HepG2 (cell line): ENCODE measurements at regions not wholly inside any gene's neighbourhood (a gene's known extent, or its start where the extent isn't known, plus 50 kb on each side); places are given as distances from the start of the nearest gene placed in this dataset.

Source experiments
- ATAC-seq: fragments of 200-7000 bp; cut with Tn5 transposase; 3 replicates; pipeline ENCODE4 v1.9.1; 2020; ENCODE audit warnings: mild to moderate bottlenecking, moderate library complexity
- BruUV-seq: library from RNA; stranded (reverse); fragments of 400-500 nt; replicated peaks from 2 replicates; lab custom pipeline; 2021; lab: Mats Ljungman, UMichigan
- CTCF ChIA-PET: fragments of 300-600 bp; formaldehyde crosslinking; extraction: SDS; loops from one replicate; lab custom pipeline; 2021; ENCODE audit warnings: low total read pairs, inconsistent platforms, low intra/inter-chr PET ratio; lab: Yijun Ruan, JAX
- POLR2A ChIA-PET: fragments of 350-600 bp; sonication (Branson Sonifier 250); formaldehyde crosslinking; loops from one replicate; lab custom pipeline; 2020; ENCODE audit warnings: antibody characterized with exemption, inconsistent platforms; lab: Yijun Ruan, JAX
- DNase-seq: peaks from one replicate; pipeline ENCODE4 v3.0.0-alpha.2; 2015; ENCODE audit warnings: low spot score
- FAIRE-seq: peaks from 3 replicates; lab custom pipeline; 2011; peaks lifted over from hg19 to GRCh38; lab: Jason Lieb, UNC
- H2AFZ ChIP-seq: one replicate; pipeline ENCODE4 v1.6.1; 2011; ENCODE audit warnings: low read length, inconsistent platforms
- H3K27ac ChIP-seq: fragments of 300-600 bp; 3 replicates; pipeline ENCODE4 v1.8.0; 2011; ENCODE audit warnings: mixed run types, mild to moderate bottlenecking, mixed read lengths, low read length, inconsistent platforms; ENCODE audit not compliant: insufficient read depth; ENCODE audit errors: extremely low read length
- H3K27me3 ChIP-seq, 2 experiments: fragments of 200-600 bp in 1 of 2; 2 replicates in 1 of 2; 3 replicates in 1 of 2; pipeline versions ENCODE4 v1.6.0 to v1.8.0; 2011; ENCODE audit warnings: low read length in 2 of 2, mild to moderate bottlenecking in 2 of 2, moderate library complexity in 2 of 2, inconsistent platforms in 1 of 2; ENCODE audit not compliant: insufficient read depth in 2 of 2, control insufficient read depth in 1 of 2
- H3K36me3 ChIP-seq, 2 experiments: fragments of 200-600 bp in 1 of 2; replicated peaks in 1 of 2; 2 replicates in 1 of 2; 3 replicates in 1 of 2; pipeline versions ENCODE4 v1.5.1 to v1.8.0; 2011; ENCODE audit warnings: low read length in 2 of 2, inconsistent platforms in 1 of 2; ENCODE audit not compliant: insufficient read depth in 2 of 2, control insufficient read depth in 1 of 2
- H3K4me1 ChIP-seq: 2 replicates; pipeline ENCODE4 v1.5.1; 2012; ENCODE audit warnings: low read length, inconsistent platforms; ENCODE audit not compliant: insufficient read depth
- H3K4me2 ChIP-seq: 2 replicates; pipeline ENCODE4 v1.6.0; 2011; ENCODE audit warnings: low read depth, low read length, inconsistent platforms
- H3K4me3 ChIP-seq, 3 experiments: fragments of 200-600 bp in 1 of 3; sonication (generic), shearing (Covaris generic) in 1 of 3; replicated peaks in 1 of 3; 2 replicates each; pipeline ENCODE4 v1.5.1; 2011 to 2016; ENCODE audit warnings: low read length in 3 of 3, inconsistent platforms in 2 of 3, low read depth in 2 of 3, mild to moderate bottlenecking in 2 of 3, control low read depth in 1 of 3, mixed read lengths in 1 of 3; ENCODE audit not compliant: insufficient read depth in 1 of 3
- H3K79me2 ChIP-seq: one replicate; pipeline ENCODE4 v1.6.1; 2011; ENCODE audit warnings: low read length, inconsistent platforms; ENCODE audit not compliant: insufficient read depth
- H3K9ac ChIP-seq: 2 replicates; pipeline ENCODE4 v1.6.0; 2011; ENCODE audit warnings: mild to moderate bottlenecking, low read depth, low read length, inconsistent platforms; ENCODE audit not compliant: insufficient read depth
- H3K9me3 ChIP-seq: 2 replicates; pipeline ENCODE4 v1.5.1; 2012; ENCODE audit warnings: mild to moderate bottlenecking, low read length
- H4K20me1 ChIP-seq: 2 replicates; pipeline ENCODE4 v1.6.0; 2011; ENCODE audit warnings: inconsistent platforms, mild to moderate bottlenecking, low read length, moderate library complexity; ENCODE audit not compliant: insufficient read depth
- FOXK2 ChIP-seq: fragments of 450-650 bp; IDR thresholded peaks from 2 replicates; pipeline ENCODE4 v1.6.1; 2016
- FOXP1 ChIP-seq, 2 experiments: fragments of 450-650 bp in 1 of 2; IDR thresholded peaks; 2 replicates each; pipeline ENCODE4 v1.6.1; 2017 to 2018; ENCODE audit warnings: antibody characterized with exemption in 1 of 2
- KDM3A ChIP-seq: IDR thresholded peaks from 2 replicates; pipeline ENCODE4 v1.6.1; 2018; ENCODE audit warnings: low read depth, missing compliant biosample characterization
- MTA1 ChIP-seq: sonication (generic); formaldehyde crosslinking; IDR thresholded peaks from 2 replicates; pipeline ENCODE4 v1.4.0; 2020; ENCODE audit warnings: missing genetic modification reagents, mild to moderate bottlenecking, borderline replicate concordance
- NFE2 ChIP-seq: sonication (generic); formaldehyde crosslinking; IDR thresholded peaks from 2 replicates; pipeline ENCODE4 v1.4.0; 2020; ENCODE audit warnings: missing genetic modification reagents
- SAP130 ChIP-seq: IDR thresholded peaks from 2 replicates; pipeline ENCODE4 v1.6.1; 2016; ENCODE audit warnings: low read depth
- YEATS4 ChIP-seq: sonication (generic); formaldehyde crosslinking; IDR thresholded peaks from 2 replicates; pipeline ENCODE4 v1.4.0; 2020; ENCODE audit warnings: missing genetic modification reagents, borderline replicate concordance
- ZFP36L2 ChIP-seq: sonication (generic); formaldehyde crosslinking; IDR thresholded peaks from 2 replicates; pipeline ENCODE4 v1.4.0; 2020; ENCODE audit warnings: missing genetic modification reagents
- ZFY ChIP-seq: sonication (generic); formaldehyde crosslinking; IDR thresholded peaks from 2 replicates; pipeline ENCODE4 v1.4.0; 2020; ENCODE audit warnings: missing genetic modification reagents
- ZNF138 ChIP-seq: sonication (generic); formaldehyde crosslinking; IDR thresholded peaks from 2 replicates; pipeline ENCODE4 v1.5.0; 2020; ENCODE audit warnings: mild to moderate bottlenecking, low read depth, missing genetic modification reagents
- ZNF367 ChIP-seq: sonication (generic); formaldehyde crosslinking; IDR thresholded peaks from 2 replicates; pipeline ENCODE4 v1.4.0; 2020; ENCODE audit warnings: missing genetic modification reagents, borderline replicate concordance
- ZNF496 ChIP-seq: sonication (generic); formaldehyde crosslinking; IDR thresholded peaks from 2 replicates; pipeline ENCODE4 v1.8.1; 2023; ENCODE audit warnings: mild to moderate bottlenecking, moderate library complexity, missing genetic modification reagents; ENCODE audit not compliant: insufficient replicate concordance
- ZNF549 ChIP-seq: sonication (generic); formaldehyde crosslinking; IDR thresholded peaks from 2 replicates; pipeline ENCODE4 v1.5.0; 2020; ENCODE audit warnings: missing genetic modification reagents
- ZNF598 ChIP-seq: sonication (generic); formaldehyde crosslinking; IDR thresholded peaks from 2 replicates; pipeline ENCODE4 v1.5.1; 2020; ENCODE audit warnings: mild to moderate bottlenecking, missing genetic modification reagents, borderline replicate concordance
- ZSCAN20 ChIP-seq: sonication (generic); formaldehyde crosslinking; IDR thresholded peaks from 2 replicates; pipeline ENCODE4 v1.4.0; 2020; ENCODE audit warnings: missing genetic modification reagents, mild to moderate bottlenecking, borderline replicate concordance
- WGBS: methylation state at CpG from one replicate; pipeline ENCODE4 v1.1.6; 2017; ENCODE audit warnings: low lambda C conversion rate; 5-methylcytosine and 5-hydroxymethylcytosine counted together
- in situ Hi-C: cut with HindIII; loops from 2 replicates; pipeline ENCODE4 v1.10.0; 2017; ENCODE audit warnings: low pct_unique_long_range_greater_than_20kb; ENCODE audit not compliant: extremely low pct_ligation_motif_present
- intact Hi-C: fragments of 100-400 bp; cut with micrococcal nuclease; formaldehyde crosslinking; loops from one replicate; pipeline ENCODE4 v1.10.0; 2022; ENCODE audit not compliant: unreplicated experiment
- TF ChIP-seq, protein P1 (sequence below): sonication (generic); formaldehyde crosslinking; IDR thresholded peaks from 2 replicates; pipeline ENCODE4 v1.8.0; 2023; ENCODE audit warnings: mild to moderate bottlenecking, missing genetic modification reagents

DNA sequence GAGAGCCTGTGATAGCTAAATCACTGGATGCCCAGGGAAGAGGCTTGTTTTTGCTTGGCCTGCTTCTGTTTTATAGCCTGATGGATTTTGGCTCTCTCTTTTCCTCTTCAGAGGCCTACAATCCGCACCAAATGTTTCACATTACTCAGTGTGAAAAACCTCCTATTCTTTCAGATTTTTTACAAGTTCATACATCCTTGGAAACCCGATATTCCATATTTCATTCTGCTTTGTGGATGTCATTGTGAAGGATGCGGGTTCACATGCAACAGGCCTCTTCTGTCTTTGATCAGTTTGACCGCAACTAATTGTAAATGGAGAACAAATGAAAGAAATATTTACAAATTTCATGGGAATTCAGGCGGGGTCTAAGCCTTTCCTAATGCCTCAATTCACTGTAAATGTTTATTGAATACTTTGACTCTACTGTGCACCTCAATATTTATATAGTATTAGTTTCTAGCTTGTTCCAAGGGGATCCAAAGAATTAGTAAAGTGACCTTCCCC lies 269.9 kb downstream of the DMRT2 start:
- no peak for FAIRE-seq

DNA sequence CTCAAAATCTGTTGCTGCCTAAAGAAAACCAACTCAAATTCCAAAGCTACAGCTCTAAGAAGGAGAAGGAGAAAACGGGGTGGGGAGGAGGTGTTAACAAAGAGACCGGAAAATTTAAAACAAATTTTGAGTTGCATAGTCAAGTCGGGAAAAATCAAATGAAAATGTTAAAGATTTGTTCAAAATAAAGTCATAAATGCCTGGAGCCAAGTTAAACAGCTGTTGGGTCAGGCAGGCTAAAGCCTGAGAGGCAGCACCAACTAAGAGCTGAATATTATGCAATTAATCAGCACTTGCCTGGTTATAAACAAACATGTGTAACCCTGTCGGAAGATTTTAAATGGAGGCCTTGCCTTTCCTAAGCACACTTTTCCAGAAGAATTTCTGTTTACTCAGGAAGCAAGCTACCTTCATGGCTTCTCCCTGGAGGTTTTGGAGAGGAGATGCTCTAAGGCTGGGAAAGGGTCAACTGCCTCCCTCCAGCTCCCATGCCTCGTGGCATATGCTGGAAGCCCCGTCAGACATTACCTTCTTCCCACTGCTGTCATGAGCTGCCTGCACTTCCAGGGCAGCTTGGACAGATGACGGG lies 270.5 kb downstream of the DMRT2 start:
- Histone ChIP-seq H3K4me1 (no peaks in the 10 kb centered on the region), H3K4me2 (no peak overlapping the region), H3K4me3 (no peak overlapping the region), H4K20me1 (no peaks in the 10 kb centered on the region), H3K79me2 (no peaks in the 10 kb centered on the region), H3K36me3 (no peaks in the 10 kb centered on the region), H3K9me3 (no peaks in the 10 kb centered on the region), H3K9ac (no peak overlapping the region), H3K27ac (no peak overlapping the region), H3K27me3 (no peaks in the 10 kb centered on the region; a peak in 1 of 5 replicates), H2AFZ (no peak overlapping the region)
- POLR2A ChIA-PET, result no interaction called here
- intact Hi-C loops (no loop called here), in situ Hi-C loops (no loop called here)
- WGBS, result 17% methylated on average over 7 of the region's 7 CpGs
- TF ChIP-seq ZNF138 (no peak), YEATS4 (CRISPR knock-in tag) (no peak), ZNF496 (no peak), ZSCAN20 (CRISPR knock-in tag) (no peak), KDM3A (CRISPR knock-in tag) (no peak), ZFY (CRISPR knock-in tag) (no peak), FOXP1 (IDR thresholded peaks at IDR 0.05) (no peak), FOXP1 (CRISPR knock-in tag; IDR thresholded peaks at IDR 0.05) (no peak), SAP130 (no peak), ZFP36L2 (no peak), ZNF598 (CRISPR knock-in tag) (no peak)
- TF ChIP-seq, protein P1, sequence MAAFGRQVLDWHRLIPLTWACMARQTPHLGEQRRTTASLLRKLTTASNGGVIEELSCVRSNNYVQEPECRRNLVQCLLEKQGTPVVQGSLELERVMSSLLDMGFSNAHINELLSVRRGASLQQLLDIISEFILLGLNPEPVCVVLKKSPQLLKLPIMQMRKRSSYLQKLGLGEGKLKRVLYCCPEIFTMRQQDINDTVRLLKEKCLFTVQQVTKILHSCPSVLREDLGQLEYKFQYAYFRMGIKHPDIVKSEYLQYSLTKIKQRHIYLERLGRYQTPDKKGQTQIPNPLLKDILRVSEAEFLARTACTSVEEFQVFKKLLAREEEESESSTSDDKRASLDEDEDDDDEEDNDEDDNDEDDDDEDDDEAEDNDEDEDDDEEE (CRISPR knock-in tag), result no peak
- no peak for FAIRE-seq
- DNase-seq, result no peak
- no peak for ATAC-seq
- CTCF ChIA-PET, result no interaction called here
- no TSS peak for BruUV-seq

More for the DNA sequence above, 269.9 kb downstream of the DMRT2 start:
- intact Hi-C loops (no loop called here), in situ Hi-C loops (no loop called here)
- no peaks in the 10 kb centered on the region; a peak in 1 of 5 replicates for H3K27me3 ChIP-seq
- H4K20me1 ChIP-seq, result no peaks in the 10 kb centered on the region
- no peak overlapping the region for H3K4me2 ChIP-seq
- BruUV-seq, result no TSS peak
- H3K4me3 ChIP-seq, result no peak overlapping the region
- ChIA-PET POLR2A (no interaction called here), CTCF (no interaction called here)
- H3K79me2 ChIP-seq, result no peaks in the 10 kb centered on the region
- no peak overlapping the region for H3K27ac ChIP-seq
- H3K36me3 ChIP-seq, result no peaks in the 10 kb centered on the region
- ATAC-seq, result no peak
- H3K9me3 ChIP-seq, result no peaks in the 10 kb centered on the region
- TF ChIP-seq NFE2 (CRISPR knock-in tag) (no peak), FOXK2 (no peak), ZNF367 (CRISPR knock-in tag) (no peak), MTA1 (CRISPR knock-in tag) (no peak), ZNF549 (CRISPR knock-in tag) (no peak)
- H3K9ac ChIP-seq, result no peak overlapping the region
- no peak overlapping the region for H2AFZ ChIP-seq
- H3K4me1 ChIP-seq, result no peaks in the 10 kb centered on the region
- no peak for DNase-seq
- WGBS, result 32% methylated on average over 5 of the region's 5 CpGs
